OCI-LY1 (cell line): ENCODE measurements at regions not wholly inside any gene's neighbourhood (a gene's known extent, or its start where the extent isn't known, plus 50 kb on each side); places are given as distances from the start of the nearest gene placed in this dataset.

Source experiments
- H2AFZ ChIP-seq: fragments of 200-600 bp; sonication (generic), shearing (Covaris generic); 2 replicates; pipeline ENCODE4 v1.6.0; 2014; ENCODE audit warnings: antibody characterized with exemption, mild to moderate bottlenecking, low read length
- H3F3A ChIP-seq: fragments of 200-600 bp; sonication (generic), shearing (Covaris generic); 2 replicates; pipeline ENCODE4 v1.6.0; 2014; ENCODE audit warnings: mild to moderate bottlenecking, antibody characterized with exemption, low read length, moderate library complexity; ENCODE audit not compliant: insufficient read depth
- H3K27ac ChIP-seq: fragments of 200-600 bp; sonication (generic); 2 replicates; pipeline ENCODE4 v1.5.1; 2014; ENCODE audit warnings: low read length, mixed run types, mild to moderate bottlenecking, low read depth; ENCODE audit not compliant: poor library complexity, severe bottlenecking
- H3K27me3 ChIP-seq: fragments of 200-600 bp; sonication (generic); 2 replicates; pipeline ENCODE4 v1.6.0; 2014; ENCODE audit warnings: antibody characterized with exemption, mild to moderate bottlenecking, low read length, moderate library complexity; ENCODE audit not compliant: insufficient read depth
- H3K36me3 ChIP-seq: fragments of 200-600 bp; sonication (generic); 2 replicates; pipeline ENCODE4 v1.6.1; 2014; ENCODE audit warnings: mild to moderate bottlenecking, antibody characterized with exemption, low read length, moderate library complexity, mixed read lengths; ENCODE audit not compliant: insufficient read depth
- H3K4me1 ChIP-seq: fragments of 200-600 bp; sonication (generic); 2 replicates; pipeline ENCODE4 v1.5.1; 2014; ENCODE audit warnings: mild to moderate bottlenecking, low read length, moderate library complexity; ENCODE audit not compliant: insufficient read depth, severe bottlenecking
- H3K4me2 ChIP-seq: fragments of 200-600 bp; sonication (generic), shearing (Covaris generic); 2 replicates; pipeline ENCODE4 v1.6.1; 2014; ENCODE audit warnings: low read length
- H3K4me3 ChIP-seq: fragments of 200-600 bp; sonication (generic); 2 replicates; pipeline ENCODE4 v1.5.1; 2014; ENCODE audit warnings: low read length, low read depth, mild to moderate bottlenecking, mixed read lengths; ENCODE audit not compliant: poor library complexity, severe bottlenecking
- H3K79me2 ChIP-seq: fragments of 200-600 bp; shearing (Covaris generic); 2 replicates; pipeline ENCODE4 v1.6.1; 2016; ENCODE audit warnings: mixed run types, low read length, mixed read lengths; ENCODE audit not compliant: insufficient read depth
- H3K9ac ChIP-seq: fragments of 200-600 bp; sonication (generic), shearing (Covaris generic); 2 replicates; pipeline ENCODE4 v1.6.1; 2014; ENCODE audit warnings: mild to moderate bottlenecking, low read length, mixed read lengths
- H3K9me2 ChIP-seq: fragments of 200-600 bp; sonication (generic), shearing (Covaris generic); 2 replicates; pipeline ENCODE4 v1.6.1; 2014; ENCODE audit warnings: low read depth, mild to moderate bottlenecking, low read length, mixed read lengths
- H3K9me3 ChIP-seq: fragments of 200-600 bp; shearing (Covaris generic); 2 replicates; pipeline ENCODE4 v1.6.1; 2014; ENCODE audit warnings: low read length, mixed read lengths
- H4K20me1 ChIP-seq: fragments of 200-600 bp; sonication (generic), shearing (Covaris generic); 2 replicates; pipeline ENCODE4 v1.6.0; 2016; ENCODE audit warnings: mild to moderate bottlenecking, low read length; ENCODE audit not compliant: insufficient read depth
- EZH2 ChIP-seq: fragments of 200-600 bp; sonication (generic), shearing (Covaris generic); IDR thresholded peaks from 2 replicates; pipeline ENCODE4 v1.8.0; 2017; ENCODE audit warnings: borderline replicate concordance, mixed run types, mild to moderate bottlenecking, antibody characterized with exemption, low read length, moderate library complexity, mixed read lengths
- TF ChIP-seq, protein P1 (sequence below): fragments of 200-600 bp; sonication (generic), shearing (Covaris generic); IDR thresholded peaks from 2 replicates; pipeline ENCODE4 v1.5.1; 2017; ENCODE audit warnings: mild to moderate bottlenecking, antibody characterized with exemption, low read length, moderate library complexity, mixed read lengths

- TF ChIP-seq, protein P1, sequence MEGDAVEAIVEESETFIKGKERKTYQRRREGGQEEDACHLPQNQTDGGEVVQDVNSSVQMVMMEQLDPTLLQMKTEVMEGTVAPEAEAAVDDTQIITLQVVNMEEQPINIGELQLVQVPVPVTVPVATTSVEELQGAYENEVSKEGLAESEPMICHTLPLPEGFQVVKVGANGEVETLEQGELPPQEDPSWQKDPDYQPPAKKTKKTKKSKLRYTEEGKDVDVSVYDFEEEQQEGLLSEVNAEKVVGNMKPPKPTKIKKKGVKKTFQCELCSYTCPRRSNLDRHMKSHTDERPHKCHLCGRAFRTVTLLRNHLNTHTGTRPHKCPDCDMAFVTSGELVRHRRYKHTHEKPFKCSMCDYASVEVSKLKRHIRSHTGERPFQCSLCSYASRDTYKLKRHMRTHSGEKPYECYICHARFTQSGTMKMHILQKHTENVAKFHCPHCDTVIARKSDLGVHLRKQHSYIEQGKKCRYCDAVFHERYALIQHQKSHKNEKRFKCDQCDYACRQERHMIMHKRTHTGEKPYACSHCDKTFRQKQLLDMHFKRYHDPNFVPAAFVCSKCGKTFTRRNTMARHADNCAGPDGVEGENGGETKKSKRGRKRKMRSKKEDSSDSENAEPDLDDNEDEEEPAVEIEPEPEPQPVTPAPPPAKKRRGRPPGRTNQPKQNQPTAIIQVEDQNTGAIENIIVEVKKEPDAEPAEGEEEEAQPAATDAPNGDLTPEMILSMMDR: no peak
- TF ChIP-seq EZH2: no peak
Observed at GRCh38 chr4:147409350-147409749, 71.5 kb upstream of the EDNRA start.

DNA sequence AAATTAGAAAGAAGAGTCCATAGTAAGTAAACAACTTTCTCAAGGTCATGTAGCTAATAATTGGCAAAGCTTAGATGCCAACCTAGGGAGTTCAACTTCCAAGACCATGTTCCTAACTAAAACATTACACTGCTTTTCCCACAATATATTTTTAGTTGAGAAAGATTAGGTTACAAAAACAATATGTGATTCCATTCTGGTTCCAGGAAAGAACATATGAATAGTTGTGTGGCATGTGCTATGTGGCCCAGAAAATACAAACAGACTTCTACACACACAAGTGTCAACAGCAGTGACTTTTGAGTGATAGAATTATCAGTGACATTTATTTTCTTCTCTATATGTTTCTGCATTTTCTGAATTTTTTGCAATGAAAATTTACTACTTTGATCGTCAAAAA, 62.7 kb upstream of the EDNRA start:
- no peak overlapping the region for H3K4me2 ChIP-seq
- no peaks in the 10 kb centered on the region for H3K36me3 ChIP-seq
- no peak overlapping the region for H3K9ac ChIP-seq
- H4K20me1 ChIP-seq: no peaks in the 10 kb centered on the region
- no peaks in the 10 kb centered on the region for H3K79me2 ChIP-seq
- no peak overlapping the region for H3K4me3 ChIP-seq
- no peak overlapping the region for H2AFZ ChIP-seq
- H3K27ac ChIP-seq: no peak overlapping the region
- H3K27me3 ChIP-seq: no peaks in the 10 kb centered on the region
- TF ChIP-seq, protein P1: no peak
- no peak for TF ChIP-seq EZH2
- no peaks in the 10 kb centered on the region for H3K9me3 ChIP-seq
- H3K4me1 ChIP-seq: no peaks in the 10 kb centered on the region
- no peaks in the 10 kb centered on the region for H3K9me2 ChIP-seq
- H3F3A ChIP-seq: no peaks in the 10 kb centered on the region

More at GRCh38 chr4:147409350-147409749, 71.5 kb upstream of the EDNRA start:
- Histone ChIP-seq H3K4me3 (no peak overlapping the region), H3K27me3 (no peaks in the 10 kb centered on the region), H3K79me2 (no peaks in the 10 kb centered on the region), H3K27ac (no peak overlapping the region), H2AFZ (no peak overlapping the region), H3K9me2 (no peaks in the 10 kb centered on the region), H3F3A (no peaks in the 10 kb centered on the region), H3K9me3 (no peaks in the 10 kb centered on the region), H3K4me1 (no peaks in the 10 kb centered on the region), H3K9ac (no peak overlapping the region), H3K4me2 (no peak overlapping the region), H4K20me1 (no peaks in the 10 kb centered on the region), H3K36me3 (no peaks in the 10 kb centered on the region)

GRCh38 chr4:147421456-147421855, 59.4 kb upstream of the EDNRA start:
- no peak overlapping the region for H3K4me2 ChIP-seq
- no peaks in the 10 kb centered on the region for H3K36me3 ChIP-seq
- no peak overlapping the region for H3K27ac ChIP-seq
- H4K20me1 ChIP-seq: no peaks in the 10 kb centered on the region
- TF ChIP-seq, protein P1: no peak
- TF ChIP-seq EZH2: no peak
- H3K4me1 ChIP-seq: no peaks in the 10 kb centered on the region
- H3K27me3 ChIP-seq: no peaks in the 10 kb centered on the region
- no peaks in the 10 kb centered on the region for H3K79me2 ChIP-seq
- no peaks in the 10 kb centered on the region for H3K9me3 ChIP-seq
- no peaks in the 10 kb centered on the region for H3K9me2 ChIP-seq
- no peak overlapping the region for H3K4me3 ChIP-seq
- H3F3A ChIP-seq: no peaks in the 10 kb centered on the region
- no peak overlapping the region for H3K9ac ChIP-seq
- no peak overlapping the region for H2AFZ ChIP-seq
